M059J (cell line): ENCODE measurements at regions not wholly inside any gene's neighbourhood (a gene's known extent, or its start where the extent isn't known, plus 50 kb on each side); places are given as distances from the start of the nearest gene placed in this dataset.
"Not testable (repeated sequence)": the region's sequence is repeated elsewhere in the genome, so short reads cannot be mapped to it uniquely, and the experiment has no call there.

Source experiments
- DNase-seq: peaks from one replicate; pipeline ENCODE4 v3.0.0-alpha.2; 2012; ENCODE audit warnings: low read depth

DNA sequence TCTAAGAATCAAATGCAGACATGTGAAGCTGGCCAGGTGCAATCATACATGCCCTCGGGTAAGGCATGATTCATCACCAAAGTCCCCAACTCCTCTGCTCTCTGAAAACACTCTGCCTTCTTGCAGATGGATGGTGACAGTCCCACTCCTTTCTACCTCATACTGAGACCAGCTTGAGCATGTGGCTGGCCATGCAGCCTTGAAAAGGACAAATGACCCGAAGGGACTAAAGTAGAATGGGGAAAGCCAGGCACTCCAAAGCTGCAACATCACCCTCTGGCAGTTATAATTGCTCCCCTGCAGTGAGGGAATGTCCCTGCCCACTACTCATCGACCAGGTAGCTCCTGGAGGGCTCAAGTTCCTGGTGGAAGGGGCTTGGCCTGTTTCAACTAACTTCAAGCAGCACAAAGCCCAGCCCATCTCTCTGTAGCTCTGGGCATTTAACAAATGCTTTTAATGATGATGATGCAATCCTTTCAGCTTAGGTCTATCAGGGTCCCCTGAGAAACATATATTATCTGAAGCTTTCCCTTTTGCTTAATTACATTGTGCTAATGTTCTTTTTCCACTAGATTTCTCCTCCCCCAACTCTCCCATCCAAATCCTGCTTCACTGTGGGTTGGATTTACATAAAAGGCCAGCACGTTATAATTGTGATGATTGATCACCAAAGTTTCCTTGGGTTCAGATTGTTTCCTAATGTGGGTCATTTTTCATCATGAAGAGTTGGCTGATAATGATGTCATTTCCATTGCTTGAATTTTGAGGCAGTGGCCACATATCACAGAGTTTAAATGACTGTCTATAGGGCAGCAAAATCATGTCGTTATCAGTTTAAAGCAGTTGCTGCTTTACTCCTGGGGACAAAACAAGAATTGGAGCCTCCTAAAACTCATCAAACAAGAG lies 436.5 kb upstream of the SLC30A5 start:
- peak; percentile 43 for DNase-seq

DNA sequence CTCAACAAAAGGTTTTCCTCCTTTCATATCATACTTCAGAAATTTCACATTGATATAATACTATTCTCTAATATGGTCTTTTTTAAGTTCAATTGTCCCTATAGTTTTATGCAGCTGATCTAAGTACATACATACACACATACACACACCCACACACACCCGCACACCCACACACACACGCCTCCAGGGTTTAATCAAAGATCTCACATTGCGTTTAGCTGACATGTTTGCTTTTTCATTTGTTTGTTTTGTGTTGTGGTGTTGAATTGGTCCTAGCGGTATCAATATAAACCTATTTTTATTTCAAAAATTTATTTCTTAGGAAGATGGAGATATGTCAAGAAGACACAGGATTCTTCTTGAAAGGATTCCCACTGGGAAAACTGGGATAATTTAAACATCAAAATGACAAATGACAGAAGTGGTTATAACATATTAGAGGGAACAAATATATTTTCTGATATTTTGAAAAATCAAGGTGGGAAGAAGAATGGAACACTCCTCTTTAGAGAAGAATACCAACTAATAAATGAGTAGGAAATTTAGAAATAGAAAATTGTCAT lies 434.9 kb upstream of the SLC30A5 start:
- no peak for DNase-seq

DNA sequence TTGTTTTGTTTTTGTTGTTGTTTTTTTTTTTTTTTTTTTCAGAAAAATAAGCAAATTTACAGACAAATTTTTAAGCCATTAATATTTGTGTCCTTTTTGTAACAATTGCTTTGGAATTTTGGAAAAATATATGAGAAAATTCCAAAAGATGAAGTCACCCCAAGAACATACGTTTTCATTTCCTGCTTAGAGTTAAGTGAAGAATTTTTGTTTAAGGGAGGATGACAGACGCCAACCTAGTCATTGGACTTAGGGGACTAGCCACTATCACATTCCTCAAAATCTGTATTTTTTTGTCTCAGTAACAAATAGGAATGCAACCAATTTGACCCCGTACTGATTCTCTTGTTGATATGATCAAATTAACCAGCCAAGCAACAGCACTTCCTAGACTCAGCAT lies 433.9 kb upstream of the SLC30A5 start:
- DNase-seq, result peak; percentile 9

DNA sequence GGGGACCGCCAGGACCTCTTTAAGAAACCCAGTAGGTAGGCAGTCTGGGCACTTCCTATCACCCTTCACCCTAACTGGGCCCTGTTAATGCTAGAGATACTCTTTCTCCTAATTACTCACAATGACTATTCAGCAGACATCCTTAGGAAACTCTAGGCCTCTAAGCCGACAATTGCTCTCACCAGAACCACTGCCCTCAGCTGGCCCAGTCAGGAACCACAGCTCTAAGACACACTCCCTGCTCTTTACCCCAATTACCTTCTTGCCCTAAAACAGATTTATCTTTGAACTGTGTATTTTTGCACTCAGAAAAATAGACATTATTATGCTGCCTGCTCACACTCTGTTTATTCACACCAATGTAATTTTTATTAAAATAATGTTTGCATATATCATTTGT lies 432.6 kb upstream of the SLC30A5 start:
- DNase-seq, result peak; percentile 43

DNA sequence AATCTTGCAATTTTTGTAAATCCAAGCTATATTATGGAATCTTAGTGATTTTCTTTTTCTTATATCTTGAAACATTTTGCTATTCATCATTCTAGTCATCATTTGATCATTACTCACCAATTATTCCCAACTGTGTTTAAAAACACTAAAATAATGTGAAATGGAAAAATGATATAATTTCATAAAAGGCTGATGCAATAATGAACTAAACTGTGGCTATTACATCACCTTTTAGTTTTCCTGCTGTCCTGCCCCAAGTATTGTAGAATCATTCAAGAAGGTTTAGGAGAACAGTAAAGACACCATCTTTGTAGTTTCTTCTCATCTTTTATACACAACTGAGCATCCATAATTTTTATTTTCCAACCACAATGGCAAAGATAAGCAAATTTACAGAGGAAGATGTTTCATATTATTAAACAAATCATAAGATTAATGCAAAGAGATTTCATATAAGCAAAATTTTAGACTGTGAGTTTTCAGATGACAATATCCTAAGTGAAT lies 431.0 kb upstream of the SLC30A5 start:
- DNase-seq, result no peak

DNA sequence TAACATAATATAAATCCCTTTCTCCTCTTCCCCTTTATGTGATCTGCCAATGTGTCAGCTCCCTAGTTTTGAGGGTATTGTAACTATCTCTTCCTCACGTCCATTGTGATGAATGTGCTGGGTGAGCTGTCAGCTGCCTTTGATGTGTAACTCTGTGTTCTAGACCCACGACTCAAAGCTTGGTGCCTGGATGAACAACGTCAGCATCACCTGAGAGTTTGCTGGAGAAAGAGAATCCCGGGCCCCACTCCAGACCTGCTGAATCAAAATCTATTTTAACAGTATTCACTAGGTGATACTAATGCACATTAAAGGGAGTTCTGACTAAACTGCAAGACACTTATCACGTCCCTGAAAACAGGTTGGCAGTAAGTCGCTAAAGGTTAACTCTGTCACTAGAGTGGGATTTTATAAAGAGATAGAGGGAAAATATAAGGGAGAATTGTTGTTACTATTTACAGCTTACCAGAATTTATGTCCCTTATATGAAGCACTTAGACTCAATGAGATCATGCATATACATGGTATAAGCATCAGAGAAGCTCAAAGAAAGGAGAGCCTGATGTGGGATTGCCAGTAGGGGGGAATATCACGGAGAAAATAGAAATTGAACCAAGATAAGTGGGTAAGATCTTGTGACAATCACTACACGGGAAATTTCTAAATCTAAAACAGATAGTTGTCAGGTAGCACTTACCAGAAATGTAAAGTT lies 423.8 kb upstream of the SLC30A5 start:
- no peak for DNase-seq

DNA sequence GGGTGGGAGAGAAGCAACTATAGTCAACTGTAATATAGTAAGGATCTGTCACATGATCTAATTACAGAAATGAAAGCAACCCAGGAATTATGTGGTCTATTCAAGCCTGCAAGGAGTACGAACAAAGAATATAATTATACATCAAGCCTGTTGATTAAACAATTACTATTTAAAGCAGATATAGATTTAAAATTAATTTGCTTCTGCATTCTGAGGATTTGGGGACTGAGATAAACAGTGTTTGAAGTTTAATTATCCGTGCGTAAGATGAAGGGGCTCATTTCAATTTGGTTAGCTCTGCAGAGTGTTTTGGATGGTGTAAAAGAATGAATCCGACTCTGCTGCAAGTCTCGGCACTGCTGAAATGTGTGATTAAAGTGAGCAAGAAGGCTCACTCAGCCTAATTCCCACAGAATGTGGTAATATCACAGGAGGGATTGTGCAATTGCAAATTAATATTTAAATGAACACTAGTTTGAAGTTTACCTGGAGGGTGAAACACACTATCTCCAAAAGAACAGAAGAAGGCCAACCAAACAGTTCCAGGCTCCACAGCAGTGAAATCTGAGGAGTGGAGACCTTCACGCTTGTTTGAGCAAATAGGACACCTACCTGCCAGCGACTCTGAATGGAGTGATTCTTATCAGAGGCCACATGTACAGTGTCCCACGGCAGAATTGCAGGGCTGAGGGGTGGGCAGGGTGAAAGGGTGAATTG lies 420.6 kb upstream of the SLC30A5 start:
- DNase-seq, result no peak

DNA sequence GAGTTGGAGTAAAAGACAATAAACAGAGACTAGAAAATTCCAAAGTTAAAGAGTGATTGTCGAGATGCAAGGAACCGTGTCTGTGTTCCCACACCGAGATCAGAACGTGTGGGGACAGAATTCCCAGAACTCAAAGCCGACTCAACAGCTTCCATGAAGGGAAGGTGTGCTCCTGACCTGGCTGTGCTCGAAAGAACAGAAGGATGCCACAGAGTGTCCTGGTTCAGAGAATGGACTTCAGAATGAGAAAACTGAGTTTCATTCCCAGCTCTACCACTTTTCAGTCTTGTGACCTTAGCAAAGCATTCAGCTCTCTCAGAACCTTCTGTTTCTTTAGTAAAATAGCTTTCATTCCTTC lies 420.0 kb upstream of the SLC30A5 start:
- no peak for DNase-seq

DNA sequence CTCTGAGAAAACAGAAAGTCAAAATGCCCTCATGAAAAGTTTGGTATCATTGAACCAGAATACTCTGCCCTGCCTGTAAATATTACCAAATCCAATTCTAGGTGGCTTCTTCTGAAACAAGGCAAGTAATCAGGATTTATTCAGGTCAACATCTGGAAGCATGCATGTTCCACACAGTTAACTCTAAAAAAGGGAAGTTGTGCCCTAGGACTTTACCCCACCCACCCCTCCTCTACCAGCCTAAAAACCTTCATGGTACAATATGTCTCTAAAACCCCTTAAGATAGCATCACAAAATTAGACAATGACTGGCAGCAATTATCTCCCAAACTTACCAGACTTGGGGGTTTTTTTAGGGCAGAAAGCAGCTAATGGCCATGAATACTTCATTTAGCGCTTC lies 414.8 kb upstream of the SLC30A5 start:
- DNase-seq, result no peak

DNA sequence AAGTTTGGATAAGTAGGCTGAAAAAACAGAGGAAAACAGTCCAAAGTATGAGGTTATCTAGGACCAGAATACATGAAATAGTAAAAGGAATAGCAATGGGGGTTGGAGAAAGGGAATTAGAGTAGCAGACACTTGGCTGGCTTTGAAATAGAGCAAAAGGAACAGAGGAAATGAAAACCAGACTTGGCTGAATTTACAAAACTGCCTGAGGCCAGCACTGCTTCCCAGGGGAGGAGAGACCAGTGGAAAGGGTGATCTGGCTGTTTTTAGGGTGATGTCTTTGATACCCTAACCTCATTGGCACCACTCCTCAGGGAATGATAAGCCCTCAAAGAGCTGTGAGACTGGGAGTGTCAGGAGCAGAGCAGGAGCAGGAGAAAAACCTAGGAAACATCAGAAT lies 413.4 kb upstream of the SLC30A5 start:
- DNase-seq, result peak; percentile 46

DNA sequence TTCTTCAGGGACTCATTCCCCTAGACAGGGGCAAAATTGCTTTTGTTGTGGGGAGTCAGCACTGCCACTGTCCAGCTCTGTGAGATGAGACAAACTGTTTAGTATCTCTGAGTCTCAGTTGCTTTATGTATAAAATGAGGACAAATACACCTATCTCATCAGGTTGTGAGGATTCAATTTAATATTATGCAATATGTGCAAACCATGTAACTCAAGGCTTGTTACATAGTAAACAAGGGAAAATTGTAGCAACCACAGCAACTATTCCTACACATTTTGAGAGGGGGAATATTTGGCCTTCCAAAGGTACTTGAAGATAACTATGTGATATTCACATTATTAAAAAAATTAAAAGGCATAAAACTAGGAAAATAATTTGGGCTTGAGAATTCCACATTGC lies 411.9 kb upstream of the SLC30A5 start:
- DNase-seq, result no peak

DNA sequence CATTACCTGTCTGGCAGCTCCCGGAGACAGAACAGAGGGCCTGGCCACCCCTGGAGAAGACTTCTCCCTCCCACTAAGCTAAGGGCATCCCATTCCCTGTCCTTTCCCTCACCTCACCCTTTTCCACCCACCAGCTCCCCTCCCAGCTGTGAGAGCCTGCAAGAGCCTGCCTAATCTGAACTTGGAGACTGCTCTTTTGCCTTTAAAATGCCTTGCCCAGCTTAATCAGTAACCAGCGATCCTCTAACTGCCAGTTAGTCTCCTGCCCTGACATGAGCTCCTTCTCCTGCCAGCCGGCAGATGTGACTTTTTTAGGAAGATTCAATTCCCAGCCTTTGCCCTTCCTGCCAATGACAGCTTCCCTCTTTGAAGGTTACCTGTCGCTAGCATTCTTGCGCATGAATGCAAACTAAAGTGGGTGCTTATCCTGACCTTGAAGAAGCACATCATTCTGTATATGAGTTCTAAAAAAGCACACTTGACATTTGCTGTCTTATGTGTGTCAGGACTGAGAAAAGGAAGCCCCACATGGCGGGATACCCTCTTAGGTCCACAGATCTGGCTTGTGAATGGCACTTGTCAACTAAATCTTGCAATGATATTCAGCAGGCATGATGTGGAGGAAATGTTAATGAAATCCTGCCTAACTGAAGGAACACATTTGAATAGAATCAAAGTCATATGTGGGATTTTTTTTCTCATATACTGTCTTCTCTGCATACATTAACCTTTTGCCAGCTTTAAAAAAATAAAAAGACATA lies 411.2 kb upstream of the SLC30A5 start:
- no peak for DNase-seq

DNA sequence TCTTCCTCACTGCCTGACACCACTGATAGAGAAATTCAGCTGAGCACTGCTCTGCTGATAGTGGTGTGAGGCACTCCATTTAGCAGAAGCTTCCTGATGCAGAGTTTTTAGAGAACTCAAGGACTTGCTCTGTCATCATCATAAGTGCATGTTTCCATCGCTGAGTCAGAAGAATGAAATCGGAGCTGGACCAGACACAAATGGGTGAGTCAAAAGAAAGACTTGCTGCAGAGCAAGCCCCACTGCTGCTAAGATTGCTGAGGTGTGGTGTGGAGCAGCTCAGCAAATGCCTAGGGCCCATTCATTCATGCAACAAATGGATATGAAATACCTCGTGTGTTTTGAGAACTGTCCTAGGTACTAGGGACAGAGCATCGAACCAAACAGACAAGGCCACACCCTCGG lies 410.2 kb upstream of the SLC30A5 start:
- DNase-seq, result peak; percentile 94

DNA sequence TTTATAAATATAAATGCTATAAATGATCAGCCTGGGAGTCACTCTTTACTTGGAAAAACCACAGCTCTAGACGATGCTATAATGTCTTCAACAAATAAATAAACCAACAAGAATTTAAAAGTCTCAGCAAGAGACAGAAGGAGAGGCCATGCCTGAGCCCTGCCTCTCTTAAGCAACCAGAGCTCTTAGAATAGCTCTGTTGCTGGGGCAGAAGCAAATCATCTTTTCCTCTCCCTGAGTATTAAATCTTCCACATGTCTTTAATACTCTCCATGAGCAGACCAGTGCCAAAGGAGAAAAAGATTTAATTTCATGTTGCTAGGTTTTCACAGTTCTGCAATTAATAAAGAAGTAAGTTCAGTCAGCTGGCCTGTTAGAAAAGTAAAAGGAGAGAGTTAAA lies 408.0 kb upstream of the SLC30A5 start:
- no peak for DNase-seq

DNA sequence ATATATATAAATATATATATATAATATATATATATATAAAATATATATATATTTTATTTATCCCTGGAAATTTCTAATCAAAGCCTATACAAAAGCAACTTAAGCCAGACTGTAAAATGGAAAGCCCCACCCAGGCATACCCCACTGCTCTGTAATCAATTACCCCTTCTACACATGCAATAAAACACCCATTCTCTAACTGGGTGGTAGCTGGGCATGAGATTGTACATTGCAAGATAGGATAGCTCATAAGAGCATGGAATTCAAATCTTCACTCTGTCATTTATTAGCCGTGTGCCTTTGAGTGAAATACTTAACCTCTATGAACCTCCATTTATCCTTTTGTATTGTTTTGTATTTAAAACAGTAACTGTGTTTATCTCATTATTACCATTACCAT lies 405.3 kb upstream of the SLC30A5 start:
- DNase-seq, result no peak

DNA sequence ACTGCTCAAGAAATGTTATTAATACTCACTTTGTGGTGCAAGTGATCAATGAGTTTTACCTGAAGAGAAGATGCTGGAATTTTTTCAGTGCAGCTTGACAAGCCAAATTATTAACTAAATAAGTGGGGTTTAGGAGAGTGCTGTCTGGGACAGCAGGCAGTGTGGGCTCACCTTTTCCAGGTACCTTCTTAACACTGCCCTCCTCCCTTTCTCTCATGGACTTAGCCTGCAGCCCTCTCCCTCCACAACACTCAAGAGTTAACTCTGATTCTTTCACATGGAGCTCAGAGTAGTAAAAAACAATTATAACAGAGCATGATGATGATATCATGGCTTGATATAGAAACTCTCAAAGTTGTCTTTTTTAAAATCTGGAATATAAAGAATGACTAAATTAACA lies 404.8 kb upstream of the SLC30A5 start:
- DNase-seq, result no peak

DNA sequence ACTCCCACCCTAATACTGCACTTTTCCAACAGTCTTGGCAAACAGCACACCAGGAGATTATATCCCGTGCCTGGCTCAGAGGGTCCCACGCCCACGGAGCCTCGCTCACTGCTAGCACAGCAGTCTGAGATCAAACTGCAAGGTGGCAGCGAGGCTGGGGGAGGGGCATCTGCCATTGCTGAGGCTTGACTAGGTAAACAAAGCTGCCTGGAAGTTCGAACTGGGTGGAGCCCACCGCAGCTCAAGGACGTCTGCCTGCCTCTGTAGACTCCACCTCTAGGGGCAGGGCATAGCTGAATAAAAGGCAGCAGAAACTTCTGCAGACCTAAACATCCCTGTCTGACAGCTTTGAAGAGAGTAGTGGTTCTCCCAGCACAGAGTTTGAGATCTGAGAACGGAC lies 401.9 kb upstream of the SLC30A5 start:
- DNase-seq, result not testable (repeated sequence)

DNA sequence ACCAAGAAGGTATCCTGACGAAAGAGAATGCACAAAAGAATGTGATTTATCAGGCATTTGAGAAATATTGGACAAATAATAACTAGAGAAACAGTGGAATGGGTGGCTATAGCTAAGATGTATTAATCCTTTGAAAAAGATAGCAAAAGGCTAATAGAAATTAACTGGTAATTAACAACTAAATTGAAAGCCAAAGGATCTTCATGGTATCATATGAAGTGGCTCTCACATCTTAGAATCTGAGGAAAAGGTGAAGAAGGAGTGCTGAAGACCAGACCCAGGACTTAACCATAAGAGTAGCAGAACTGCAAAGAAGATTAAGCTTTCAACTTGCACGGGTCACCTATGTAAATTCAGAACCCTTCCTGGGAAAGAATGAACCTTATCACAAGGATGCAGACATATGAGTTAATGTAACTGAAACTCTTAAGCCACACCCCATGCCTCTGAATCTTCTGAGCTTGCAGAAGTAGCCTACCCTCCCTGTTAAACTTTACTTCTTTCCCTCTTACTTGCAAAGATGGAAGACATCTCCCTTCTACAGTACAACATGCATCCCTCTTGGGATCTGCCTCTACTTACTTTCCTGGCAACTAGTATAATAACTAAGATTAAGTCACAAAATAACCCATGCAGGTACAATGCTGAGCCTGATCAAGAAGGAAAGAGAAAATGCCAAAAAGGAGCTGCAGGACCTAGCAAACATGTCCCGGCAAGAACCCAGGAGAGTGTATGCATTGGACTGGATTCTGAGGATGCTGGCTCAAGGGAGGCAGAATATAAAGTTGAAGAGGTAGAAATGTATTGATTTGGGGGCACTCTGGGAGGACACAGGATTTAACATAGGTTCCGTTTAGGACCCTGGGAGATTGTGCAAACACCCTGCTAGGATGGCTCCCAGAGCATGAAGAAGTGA lies 395.5 kb upstream of the SLC30A5 start:
- DNase-seq, result no peak

DNA sequence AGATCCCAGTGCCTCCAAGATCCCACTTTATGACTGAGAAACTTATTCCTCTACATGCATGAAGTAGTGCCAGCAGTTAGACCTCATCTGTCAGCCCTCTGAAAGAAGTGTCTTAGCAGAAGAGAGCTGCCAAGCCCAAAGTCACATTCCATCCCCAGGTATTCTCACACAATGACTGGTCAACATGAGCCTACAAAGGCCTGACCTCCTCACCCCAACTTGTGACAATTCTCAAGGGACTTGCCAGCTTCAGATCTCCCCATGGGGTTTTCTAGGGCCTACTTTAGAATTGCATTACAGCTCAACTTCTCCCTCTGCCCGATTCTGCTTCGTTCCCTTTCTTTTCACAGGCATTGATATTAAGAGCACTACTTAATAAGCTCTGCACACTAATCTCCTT lies 393.8 kb upstream of the SLC30A5 start:
- no peak for DNase-seq

DNA sequence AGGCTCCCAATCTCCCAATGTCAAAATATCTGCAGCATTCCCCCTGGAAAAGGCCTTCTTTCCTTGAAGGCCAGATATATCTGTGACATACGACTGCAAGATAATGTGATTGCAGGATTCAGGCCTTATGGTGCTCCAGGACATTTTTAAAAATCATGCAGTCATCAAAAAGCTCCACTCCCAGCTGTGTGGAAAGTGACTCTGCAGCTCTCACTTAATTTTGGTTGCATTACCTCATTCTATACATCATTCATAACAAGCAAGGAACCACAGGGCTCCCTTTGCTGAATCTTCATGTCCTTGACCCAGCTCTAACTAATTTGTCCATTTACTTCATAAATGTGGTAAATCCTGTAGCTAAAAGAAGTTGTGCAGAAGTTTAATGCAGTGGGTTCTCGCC lies 386.2 kb upstream of the SLC30A5 start:
- no peak for DNase-seq
